Esophagus muscularis mucosa (tissue), 3 donors: ENCODE measurements at regions not wholly inside any gene's neighbourhood (a gene's known extent, or its start where the extent isn't known, plus 50 kb on each side); places are given as distances from the start of the nearest gene placed in this dataset.

Experiments used
- CTCF ChIP-seq, 3 experiments: fragments of 200-600 bp in 2 of 3; fragments of 450-650 bp in 1 of 3; sonication (generic) in 2 of 3; IDR thresholded peaks; one replicate each; pipeline ENCODE4 v1.5.1; 2017 to 2019; ENCODE audit warnings: antibody characterized with exemption in 3 of 3, mild to moderate bottlenecking in 2 of 3, moderate library complexity in 1 of 3
- POLR2A ChIP-seq: fragments of 450-650 bp; IDR thresholded peaks from one replicate; pipeline ENCODE4 v1.6.1; 2017; ENCODE audit warnings: antibody characterized with exemption, moderate library complexity, mild to moderate bottlenecking, low read depth
- POLR2AphosphoS5 ChIP-seq, 2 donors: sonication (generic); formaldehyde crosslinking; IDR thresholded peaks; one replicate each; pipeline ENCODE4 v1.6.1; 2017; ENCODE audit warnings: antibody characterized with exemption in 2 of 2

GRCh38 chr12:39095636-39096330 lies 190.4 kb upstream of the CPNE8 start:
- no peak for TF ChIP-seq CTCF (IDR thresholded peaks at IDR 0.05)
- no peak for TF ChIP-seq POLR2AphosphoS5 (IDR thresholded peaks at IDR 0.05)
- TF ChIP-seq POLR2A: no peak
